LNCAP (cell line): ENCODE measurements at regions not wholly inside any gene's neighbourhood (a gene's known extent, or its start where the extent isn't known, plus 50 kb on each side); places are given as distances from the start of the nearest gene placed in this dataset.

Experiments
- CTCF ChIP-seq: fragments of 450-650 bp; IDR thresholded peaks from 2 replicates; pipeline ENCODE4 v1.5.1; 2017; ENCODE audit warnings: mild to moderate bottlenecking

DNA sequence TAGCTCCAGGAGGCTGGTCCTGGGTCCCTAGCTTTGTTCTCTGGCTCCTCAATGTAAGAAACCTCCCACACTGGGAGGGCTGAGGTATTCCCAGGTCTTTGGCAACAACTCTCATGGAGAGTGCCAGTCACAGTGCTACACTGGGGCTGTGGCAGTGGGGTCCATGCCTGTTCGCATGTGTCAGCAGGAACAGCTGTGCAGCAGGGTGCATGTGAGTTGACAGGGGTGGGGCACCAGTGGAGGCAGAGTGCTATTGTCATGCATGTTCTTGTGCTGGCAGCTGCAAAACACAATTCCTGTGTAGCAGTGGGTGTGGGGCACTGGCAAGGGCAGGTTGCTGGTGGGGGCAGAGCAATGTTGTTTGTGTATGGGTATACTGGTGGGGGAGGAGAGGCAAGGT, 246.0 kb downstream of the CXXC4 start:
- no peak for TF ChIP-seq CTCF

- no peak for TF ChIP-seq CTCF
These were observed 258.7 kb downstream of the CXXC4 start for GRCh38 chr4:104235967-104236366.

DNA sequence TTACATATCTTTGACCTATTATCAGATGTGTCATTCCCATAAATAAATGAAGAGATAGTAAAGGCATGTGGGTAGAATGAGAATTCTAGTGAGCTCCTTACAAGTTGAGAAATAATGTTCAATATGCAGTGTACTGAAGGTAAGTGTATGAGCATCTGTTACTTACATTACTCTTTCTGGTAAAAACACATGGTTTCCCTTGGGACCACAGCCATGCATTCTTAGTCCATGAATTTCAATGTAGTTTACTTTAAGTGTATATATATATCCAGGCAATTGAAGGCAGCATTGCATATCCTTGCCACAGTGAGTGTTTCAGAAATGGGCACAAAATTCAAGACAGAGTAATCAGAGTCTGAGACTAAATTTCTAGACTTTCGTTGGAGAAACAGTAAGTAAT, 277.2 kb downstream of the CXXC4 start:
- TF ChIP-seq CTCF, result no peak

DNA sequence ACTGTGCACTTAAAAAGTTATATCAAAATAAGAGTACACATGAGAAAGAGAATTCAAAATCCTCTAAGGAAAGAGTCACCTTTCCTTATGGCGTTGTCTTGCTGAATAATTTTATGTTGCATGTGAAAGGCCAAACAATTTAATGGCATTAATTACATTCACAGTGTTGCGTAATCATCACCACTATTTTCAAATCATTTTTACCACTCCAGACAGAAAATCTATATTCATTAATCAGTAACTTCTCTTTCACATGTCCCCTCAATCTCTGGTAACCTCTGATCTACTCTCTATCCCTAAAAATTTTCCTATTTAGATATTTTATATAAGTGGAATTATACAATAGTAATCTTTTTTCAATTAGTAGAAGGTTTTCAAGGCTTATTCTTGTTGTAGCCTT, 283.0 kb downstream of the CXXC4 start:
- TF ChIP-seq CTCF, result no peak

- no peak for TF ChIP-seq CTCF
These were observed 284.3 kb downstream of the CXXC4 start for GRCh38 chr4:104210420-104210819.

GRCh38 chr4:104206784-104207183, 287.9 kb downstream of the CXXC4 start:
- no peak for TF ChIP-seq CTCF

DNA sequence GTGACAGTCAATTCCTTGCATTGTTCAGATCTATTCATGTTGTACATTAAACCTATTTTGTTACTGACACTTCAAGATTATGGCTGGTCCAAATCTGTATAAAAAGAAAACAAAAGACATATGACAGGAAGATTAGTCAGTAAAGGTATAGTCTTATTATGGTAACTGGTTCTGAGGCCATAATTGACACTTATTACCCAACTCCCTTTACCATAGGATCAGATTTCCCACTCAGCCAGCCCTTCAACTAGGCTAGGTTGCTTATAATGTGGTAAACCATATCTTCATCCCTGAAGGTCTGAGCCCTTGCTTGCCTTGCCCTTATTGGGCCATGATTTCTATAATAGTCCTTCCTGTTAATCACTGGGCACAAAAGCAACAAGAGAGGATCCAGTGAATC, 289.6 kb downstream of the CXXC4 start:
- no peak for TF ChIP-seq CTCF

GRCh38 chr4:104188301-104188700, 306.4 kb downstream of the CXXC4 start:
- no peak for TF ChIP-seq CTCF
